ENCODE measurements at regions not wholly inside any gene's neighbourhood (a gene's known extent, or its start where the extent isn't known, plus 50 kb on each side); places are given as distances from the start of the nearest gene placed in this dataset.
A peak's percentile ranks its signal among the peaks of the same experiment; 100 is the strongest.
"Not testable (repeated sequence)": the region's sequence is repeated elsewhere in the genome, so short reads cannot be mapped to it uniquely, and the experiment has no call there.

GRCh38 chr21:15932726-15933125, 202.9 kb downstream of the USP25 start:
- no peak overlapping the region for H3K4me3 Mint-ChIP-seq
- H3K4me1 Mint-ChIP-seq, result no peaks in the 10 kb centered on the region

GRCh38 chr21:15935530-15935929, 205.7 kb downstream of the USP25 start:
- Mint-ChIP-seq H3K9me3 (no peaks in the 10 kb centered on the region), H3K4me3 (no peak overlapping the region), H3K4me1 (no peaks in the 10 kb centered on the region), H3K27ac (no peak overlapping the region), H3K27me3 (no peaks in the 10 kb centered on the region), H3K36me3 (no peaks in the 10 kb centered on the region)

More at GRCh38 chr21:15932726-15933125, 202.9 kb downstream of the USP25 start:
- Mint-ChIP-seq H3K27ac (no peak overlapping the region), H3K9me3 (no peaks in the 10 kb centered on the region), H3K27me3 (no peaks in the 10 kb centered on the region), H3K36me3 (no peaks in the 10 kb centered on the region)

GRCh38 chr21:15943009-15943666, 213.4 kb downstream of the USP25 start:
- Mint-ChIP-seq H3K9me3 (peaks cover 0 to 4% (median 3%) of the 10 kb centered on the region in 3 donors), H3K27ac (no peak overlapping the region), H3K27me3 (no peaks in the 10 kb centered on the region), H3K36me3 (no peaks in the 10 kb centered on the region), H3K4me1 (peaks cover 0 to 1% (median 0%) of the 10 kb centered on the region in 3 donors), H3K4me3 (no peak overlapping the region)

- no peak overlapping the region for H3K4me3 Mint-ChIP-seq
- no peaks in the 10 kb centered on the region for H3K27me3 Mint-ChIP-seq
- no peak overlapping the region for H3K27ac Mint-ChIP-seq
- H3K9me3 Mint-ChIP-seq, result peaks cover 4 to 21% (median 13%) of the 10 kb centered on the region in 3 donors
- no peaks in the 10 kb centered on the region for H3K36me3 Mint-ChIP-seq
- peaks cover 0 to 1% (median 0%) of the 10 kb centered on the region in 3 donors for H3K4me1 Mint-ChIP-seq
Observed at GRCh38 chr21:15947677-15948076, 217.9 kb downstream of the USP25 start.

GRCh38 chr21:15953551-15954116, 223.9 kb downstream of the USP25 start:
- Mint-ChIP-seq H3K4me1 (no peaks in the 10 kb centered on the region), H3K9me3 (peaks cover 8 to 37% (median 21%) of the 10 kb centered on the region in 3 donors), H3K27ac (no peak overlapping the region), H3K36me3 (no peaks in the 10 kb centered on the region), H3K4me3 (peak overlapping the region in 1 of 4 donors; percentile 9), H3K27me3 (no peaks in the 10 kb centered on the region)

GRCh38 chr21:15964236-15964855, 234.6 kb downstream of the USP25 start:
- no peaks in the 10 kb centered on the region for H3K27me3 Mint-ChIP-seq
- no peaks in the 10 kb centered on the region for H3K9me3 Mint-ChIP-seq
- no peak overlapping the region for H3K4me3 Mint-ChIP-seq
- no peak overlapping the region for H3K27ac Mint-ChIP-seq
- H3K4me1 Mint-ChIP-seq, result no peaks in the 10 kb centered on the region
- no peaks in the 10 kb centered on the region for H3K36me3 Mint-ChIP-seq

GRCh38 chr21:15966231-15966630, 236.4 kb downstream of the USP25 start:
- H3K36me3 Mint-ChIP-seq, result no peaks in the 10 kb centered on the region
- H3K4me1 Mint-ChIP-seq, result no peaks in the 10 kb centered on the region
- no peaks in the 10 kb centered on the region for H3K27me3 Mint-ChIP-seq
- no peaks in the 10 kb centered on the region for H3K9me3 Mint-ChIP-seq
- no peak overlapping the region for H3K4me3 Mint-ChIP-seq
- no peak overlapping the region for H3K27ac Mint-ChIP-seq

GRCh38 chr21:15966651-15967050, 236.9 kb downstream of the USP25 start:
- Mint-ChIP-seq H3K36me3 (no peaks in the 10 kb centered on the region), H3K27ac (no peak overlapping the region), H3K4me1 (no peaks in the 10 kb centered on the region), H3K27me3 (no peaks in the 10 kb centered on the region), H3K9me3 (no peaks in the 10 kb centered on the region), H3K4me3 (no peak overlapping the region)

- H3K27me3 Mint-ChIP-seq, result no peaks in the 10 kb centered on the region
- no peaks in the 10 kb centered on the region for H3K36me3 Mint-ChIP-seq
- no peak overlapping the region for H3K27ac Mint-ChIP-seq
- H3K4me3 Mint-ChIP-seq, result no peak overlapping the region
- H3K4me1 Mint-ChIP-seq, result no peaks in the 10 kb centered on the region
- no peaks in the 10 kb centered on the region for H3K9me3 Mint-ChIP-seq
Observed at GRCh38 chr21:15967661-15968060, 237.9 kb downstream of the USP25 start.

GRCh38 chr21:15968776-15969310, 239.1 kb downstream of the USP25 start:
- Mint-ChIP-seq H3K9me3 (no peaks in the 10 kb centered on the region), H3K27me3 (no peaks in the 10 kb centered on the region), H3K4me1 (no peaks in the 10 kb centered on the region), H3K36me3 (no peaks in the 10 kb centered on the region), H3K4me3 (no peak overlapping the region), H3K27ac (no peak overlapping the region)

- H3K36me3 Mint-ChIP-seq, result no peaks in the 10 kb centered on the region
- H3K27ac Mint-ChIP-seq, result no peak overlapping the region
- H3K27me3 Mint-ChIP-seq, result no peaks in the 10 kb centered on the region
- no peaks in the 10 kb centered on the region for H3K4me1 Mint-ChIP-seq
- peaks cover 0 to 5% (median 0%) of the 10 kb centered on the region in 3 donors for H3K9me3 Mint-ChIP-seq
- H3K4me3 Mint-ChIP-seq, result no peak overlapping the region
Observed at GRCh38 chr21:15976807-15977206, 247.0 kb downstream of the USP25 start.

- H3K9me3 Mint-ChIP-seq, result peaks cover 0 to 8% (median 0%) of the 10 kb centered on the region in 3 donors
- H3K27me3 Mint-ChIP-seq, result no peaks in the 10 kb centered on the region
- no peaks in the 10 kb centered on the region for H3K4me1 Mint-ChIP-seq
- H3K27ac Mint-ChIP-seq, result no peak overlapping the region
- H3K4me3 Mint-ChIP-seq, result no peak overlapping the region
- no peaks in the 10 kb centered on the region for H3K36me3 Mint-ChIP-seq
Observed at GRCh38 chr21:15978215-15978738, 248.5 kb downstream of the USP25 start.

- H3K9me3 Mint-ChIP-seq, result peaks cover 0 to 17% (median 0%) of the 10 kb centered on the region in 3 donors
Observed at GRCh38 chr21:15979493-15979892, 249.7 kb downstream of the USP25 start.

GRCh38 chr21:15986277-15986676, 256.5 kb downstream of the USP25 start:
- H3K27me3 Mint-ChIP-seq, result peaks cover 1% of the 10 kb centered on the region
- H3K27ac Mint-ChIP-seq, result no peak overlapping the region
- H3K36me3 Mint-ChIP-seq, result no peaks in the 10 kb centered on the region
- peaks cover 0 to 12% (median 0%) of the 10 kb centered on the region in 3 donors for H3K9me3 Mint-ChIP-seq
- H3K4me1 Mint-ChIP-seq, result no peaks in the 10 kb centered on the region
- no peak overlapping the region for H3K4me3 Mint-ChIP-seq

More at GRCh38 chr21:15979493-15979892, 249.7 kb downstream of the USP25 start:
- H3K27ac Mint-ChIP-seq, H3K27me3 Mint-ChIP-seq, H3K4me3 Mint-ChIP-seq, H3K4me1 Mint-ChIP-seq, H3K36me3 Mint-ChIP-seq: not testable (repeated sequence)

GRCh38 chr21:15992171-15992570, 262.4 kb downstream of the USP25 start:
- no peak overlapping the region for H3K4me3 Mint-ChIP-seq
- H3K36me3 Mint-ChIP-seq, result no peaks in the 10 kb centered on the region
- H3K27ac Mint-ChIP-seq, result no peak overlapping the region
- H3K4me1 Mint-ChIP-seq, result no peaks in the 10 kb centered on the region
- no peaks in the 10 kb centered on the region for H3K27me3 Mint-ChIP-seq
- no peaks in the 10 kb centered on the region for H3K9me3 Mint-ChIP-seq
